ENCODE measurements at regions not wholly inside any gene's neighbourhood (a gene's known extent, or its start where the extent isn't known, plus 50 kb on each side); places are given as distances from the start of the nearest gene placed in this dataset.

DNA sequence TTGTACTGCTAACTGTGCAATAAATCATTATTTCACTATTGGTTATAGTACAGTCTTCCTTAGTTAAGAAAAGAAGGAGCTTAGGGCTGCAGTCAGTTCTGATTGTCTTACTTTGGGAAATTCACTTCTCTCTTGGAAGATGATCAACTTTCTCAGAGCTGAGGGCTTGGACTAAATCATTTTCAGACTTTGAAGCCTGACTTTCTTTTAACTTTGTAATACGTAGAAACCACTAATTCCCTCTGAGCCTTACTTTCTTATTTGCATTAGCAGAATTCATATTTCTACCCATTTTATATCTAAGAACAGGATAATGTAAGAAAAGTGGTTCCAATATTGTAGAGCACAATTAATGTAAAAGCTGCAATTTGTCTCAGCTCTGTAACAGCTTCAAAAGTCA, 386.4 kb downstream of the TRIB2 start:
- TF ChIP-seq, protein P1, sequence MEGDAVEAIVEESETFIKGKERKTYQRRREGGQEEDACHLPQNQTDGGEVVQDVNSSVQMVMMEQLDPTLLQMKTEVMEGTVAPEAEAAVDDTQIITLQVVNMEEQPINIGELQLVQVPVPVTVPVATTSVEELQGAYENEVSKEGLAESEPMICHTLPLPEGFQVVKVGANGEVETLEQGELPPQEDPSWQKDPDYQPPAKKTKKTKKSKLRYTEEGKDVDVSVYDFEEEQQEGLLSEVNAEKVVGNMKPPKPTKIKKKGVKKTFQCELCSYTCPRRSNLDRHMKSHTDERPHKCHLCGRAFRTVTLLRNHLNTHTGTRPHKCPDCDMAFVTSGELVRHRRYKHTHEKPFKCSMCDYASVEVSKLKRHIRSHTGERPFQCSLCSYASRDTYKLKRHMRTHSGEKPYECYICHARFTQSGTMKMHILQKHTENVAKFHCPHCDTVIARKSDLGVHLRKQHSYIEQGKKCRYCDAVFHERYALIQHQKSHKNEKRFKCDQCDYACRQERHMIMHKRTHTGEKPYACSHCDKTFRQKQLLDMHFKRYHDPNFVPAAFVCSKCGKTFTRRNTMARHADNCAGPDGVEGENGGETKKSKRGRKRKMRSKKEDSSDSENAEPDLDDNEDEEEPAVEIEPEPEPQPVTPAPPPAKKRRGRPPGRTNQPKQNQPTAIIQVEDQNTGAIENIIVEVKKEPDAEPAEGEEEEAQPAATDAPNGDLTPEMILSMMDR (conservative IDR thresholded peaks at IDR 0.05; ENCODE audit: low read depth) = no peak
- ChIA-PET POLR2A (ENCODE audit: low non-redundant PET) (no interaction called here), CTCF (no interaction called here)
- DNase-seq (ENCODE audit: low spot score) = no peak
- H3K27ac ChIP-seq = no peak overlapping the region

- ChIA-PET CTCF (no interaction called here), POLR2A (ENCODE audit: low non-redundant PET) (no interaction called here)
- DNase-seq (ENCODE audit: low spot score) = no peak
- TF ChIP-seq, protein P1 (conservative IDR thresholded peaks at IDR 0.05; ENCODE audit: low read depth) = no peak
- no peak overlapping the region for H3K27ac ChIP-seq
Measured at GRCh38 chr2:13103778-13104493, 387.2 kb downstream of the TRIB2 start.

- DNase-seq (ENCODE audit: low spot score) = no peak
- H3K27ac ChIP-seq = no peak overlapping the region
- ChIA-PET CTCF (no interaction called here), POLR2A (ENCODE audit: low non-redundant PET) (no interaction called here)
- TF ChIP-seq, protein P1 (conservative IDR thresholded peaks at IDR 0.05; ENCODE audit: low read depth) = no peak
Measured at GRCh38 chr2:13104723-13105122, 388.0 kb downstream of the TRIB2 start.

DNA sequence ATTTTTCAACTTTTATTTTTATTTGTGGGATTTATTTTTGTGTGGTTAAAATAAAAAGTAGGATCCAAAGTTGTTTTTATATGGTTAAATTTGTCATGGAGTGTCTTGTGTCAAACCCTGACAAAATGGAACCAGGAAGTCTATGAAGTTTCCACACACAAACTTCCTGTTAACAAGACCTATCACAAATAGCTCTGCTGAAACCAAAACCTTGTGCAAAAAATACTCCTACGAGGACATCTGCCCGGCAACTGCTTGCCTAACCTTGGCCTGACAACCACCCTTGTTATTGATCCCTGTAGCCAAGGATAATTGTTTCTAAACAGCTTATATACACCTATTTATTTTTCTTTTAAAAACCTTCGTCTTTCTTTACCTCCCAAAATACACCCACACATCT, 389.6 kb downstream of the TRIB2 start:
- CTCF ChIA-PET = no interaction called here
- H3K27ac ChIP-seq = no peak overlapping the region
- POLR2A ChIA-PET (ENCODE audit: low non-redundant PET) = no interaction called here
- TF ChIP-seq, protein P1 (conservative IDR thresholded peaks at IDR 0.05; ENCODE audit: low read depth) = no peak
- DNase-seq (ENCODE audit: low spot score) = no peak

DNA sequence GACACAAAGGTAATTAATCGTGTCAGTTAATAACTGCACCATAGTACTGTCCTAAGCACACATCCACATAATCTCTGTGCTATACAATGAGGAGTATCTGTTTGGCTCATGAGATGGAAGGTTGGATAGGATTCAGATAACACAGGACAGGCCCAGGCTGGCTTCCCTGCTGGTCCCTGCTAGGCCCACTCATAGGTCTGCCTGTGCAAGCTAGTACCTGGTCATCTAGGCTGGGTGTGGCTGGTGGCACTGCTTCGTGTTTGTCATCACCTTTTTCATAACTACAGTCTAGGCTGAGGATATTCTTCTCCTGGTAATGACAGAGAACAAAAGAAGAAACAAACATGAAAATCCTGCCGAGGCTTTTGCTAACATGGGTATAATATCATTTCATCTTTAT, 392.8 kb downstream of the TRIB2 start:
- no peak overlapping the region for H3K27ac ChIP-seq
- POLR2A ChIA-PET (ENCODE audit: low non-redundant PET) = no interaction called here
- DNase-seq (ENCODE audit: low spot score) = no peak
- TF ChIP-seq, protein P1 (conservative IDR thresholded peaks at IDR 0.05; ENCODE audit: low read depth) = no peak
- CTCF ChIA-PET = interaction anchor here (0.6 kb wide), 1 partner anchor 1621 kb away, joined by 3 read pairs; no protein-coding TSS in a partner anchor

GRCh38 chr2:13110825-13111224, 394.1 kb downstream of the TRIB2 start:
- ChIA-PET CTCF (interaction anchor here (0.6 kb wide), 1 partner anchor 17 kb away, joined by 5 read pairs; no protein-coding TSS in a partner anchor), POLR2A (ENCODE audit: low non-redundant PET) (no interaction called here)
- TF ChIP-seq, protein P1 (conservative IDR thresholded peaks at IDR 0.05; ENCODE audit: low read depth) = no peak
- no peak for DNase-seq (ENCODE audit: low spot score)
- no peak overlapping the region for H3K27ac ChIP-seq

All from RWPE1 (cell line).